VCaP (cell line): ENCODE measurements at regions not wholly inside any gene's neighbourhood (a gene's known extent, or its start where the extent isn't known, plus 50 kb on each side); places are given as distances from the start of the nearest gene placed in this dataset.

Experiments used
- H3K27ac ChIP-seq: fragments of 450-650 bp; 2 replicates; pipeline ENCODE4 v1.5.1; 2017
- CTCF ChIP-seq: fragments of 450-650 bp; conservative IDR thresholded peaks from 2 replicates; pipeline ENCODE4 v1.5.1; 2017; ENCODE audit warnings: mild to moderate bottlenecking, moderate library complexity

- TF ChIP-seq CTCF, result no peak
- no peak overlapping the region for H3K27ac ChIP-seq
Measured at GRCh38 chr10:28845009-28845682, 167.8 kb downstream of the BAMBI start.

GRCh38 chr10:28849309-28849708 is 172.0 kb downstream of the BAMBI start:
- TF ChIP-seq CTCF, result no peak
- no peak overlapping the region for H3K27ac ChIP-seq

GRCh38 chr10:28849821-28850220 is 172.5 kb downstream of the BAMBI start:
- H3K27ac ChIP-seq, result no peak overlapping the region
- TF ChIP-seq CTCF, result no peak

GRCh38 chr10:28850784-28851183 is 173.5 kb downstream of the BAMBI start:
- TF ChIP-seq CTCF, result no peak
- no peak overlapping the region for H3K27ac ChIP-seq

GRCh38 chr10:28853195-28853594 is 175.9 kb downstream of the BAMBI start:
- no peak for TF ChIP-seq CTCF
- H3K27ac ChIP-seq, result no peak overlapping the region

- H3K27ac ChIP-seq, result no peak overlapping the region
- TF ChIP-seq CTCF, result no peak
Measured at GRCh38 chr10:28857164-28857563, 179.8 kb downstream of the BAMBI start.

GRCh38 chr10:28858646-28859045 is 181.3 kb downstream of the BAMBI start:
- H3K27ac ChIP-seq, result no peak overlapping the region
- TF ChIP-seq CTCF, result no peak
